ENCODE measurements at regions not wholly inside any gene's neighbourhood (a gene's known extent, or its start where the extent isn't known, plus 50 kb on each side); places are given as distances from the start of the nearest gene placed in this dataset.

GRCh38 chr7:33719059-33719581 lies 186.2 kb upstream of the BMPER start:
- TF ChIP-seq CTCF (IDR thresholded peaks at IDR 0.05) (no peak), POLR2A (IDR thresholded peaks at IDR 0.05) (no peak), POLR2AphosphoS5 (IDR thresholded peaks at IDR 0.05) (peak in 1 of 2 donors; percentile 11), EP300 (IDR thresholded peaks at IDR 0.05) (no peak)

All from upper lobe of left lung (tissue), 4 donors.